Neural progenitor cell (in vitro differentiated cells): ENCODE measurements at regions not wholly inside any gene's neighbourhood (a gene's known extent, or its start where the extent isn't known, plus 50 kb on each side); places are given as distances from the start of the nearest gene placed in this dataset.

Source experiments
- DNase-seq: peaks from one replicate; pipeline ENCODE4 v3.0.0-alpha.2; 2016; ENCODE audit warnings: low spot score
- H2AFZ ChIP-seq: fragments of 200-600 bp; sonication (generic); replicated peaks from 2 replicates; pipeline ENCODE4 v1.6.1; 2016; ENCODE audit warnings: antibody characterized with exemption
- H3F3A ChIP-seq: fragments of 200-600 bp; sonication (generic); 2 replicates; pipeline ENCODE4 v1.6.1; 2016; ENCODE audit warnings: antibody characterized with exemption, low read depth
- H3K27ac ChIP-seq: fragments of 200-600 bp; sonication (generic); 2 replicates; pipeline ENCODE4 v1.5.1; 2016; ENCODE audit warnings: mild to moderate bottlenecking
- H3K27me3 ChIP-seq: fragments of 200-600 bp; sonication (generic); 2 replicates; pipeline ENCODE4 v1.6.1; 2016; ENCODE audit warnings: mild to moderate bottlenecking, moderate library complexity
- H3K36me3 ChIP-seq: fragments of 200-600 bp; sonication (generic); 2 replicates; pipeline ENCODE4 v1.5.1; 2016
- H3K4me1 ChIP-seq: fragments of 200-600 bp; sonication (generic); 2 replicates; pipeline ENCODE4 v1.6.1; 2016; ENCODE audit warnings: mixed run types
- H3K4me2 ChIP-seq: fragments of 200-600 bp; sonication (generic); 2 replicates; pipeline ENCODE4 v1.6.1; 2016
- H3K4me3 ChIP-seq: fragments of 200-600 bp; sonication (generic); 2 replicates; pipeline ENCODE4 v1.5.1; 2016
- H3K79me2 ChIP-seq: fragments of 200-600 bp; sonication (generic); 2 replicates; pipeline ENCODE4 v1.6.1; 2016; ENCODE audit warnings: low read depth
- H3K9ac ChIP-seq: fragments of 200-600 bp; sonication (generic); 2 replicates; pipeline ENCODE4 v1.6.1; 2016
- H3K9me3 ChIP-seq: fragments of 200-600 bp; sonication (generic); 2 replicates; pipeline ENCODE4 v1.5.1; 2016; ENCODE audit warnings: low read depth
- H4K20me1 ChIP-seq: fragments of 200-600 bp; sonication (generic); 2 replicates; pipeline ENCODE4 v1.6.1; 2016; ENCODE audit warnings: low read depth
- H3K27ac Mint-ChIP-seq: 3 replicates; pipeline ENCODE4 v1.8.0; 2021; ENCODE audit warnings: mixed read lengths
- H3K27me3 Mint-ChIP-seq: 2 replicates; pipeline ENCODE4 v1.8.0; 2022; ENCODE audit warnings: low read depth, mild to moderate bottlenecking, inconsistent platforms, moderate library complexity, mixed read lengths; ENCODE audit not compliant: insufficient read depth
- H3K36me3 Mint-ChIP-seq: 3 replicates; pipeline ENCODE4 v1.8.0; 2021; ENCODE audit warnings: mixed read lengths
- H3K4me1 Mint-ChIP-seq: 3 replicates; pipeline ENCODE4 v1.8.0; 2021; ENCODE audit warnings: mixed read lengths
- H3K4me3 Mint-ChIP-seq: 3 replicates; pipeline ENCODE4 v1.8.0; 2021; ENCODE audit warnings: mild to moderate bottlenecking, moderate library complexity, mixed read lengths
- H3K9me3 Mint-ChIP-seq: 3 replicates; pipeline ENCODE4 v1.8.0; 2020; ENCODE audit warnings: mixed read lengths
- EZH2 ChIP-seq: fragments of 200-600 bp; sonication (generic); IDR thresholded peaks from 2 replicates; pipeline ENCODE4 v1.6.1; 2017; ENCODE audit warnings: antibody characterized with exemption, mild to moderate bottlenecking, moderate library complexity
- EZH2phosphoT487 ChIP-seq: fragments of 200-600 bp; sonication (generic); IDR thresholded peaks from 2 replicates; pipeline ENCODE4 v1.6.1; 2017; ENCODE audit warnings: antibody characterized with exemption
- TF ChIP-seq, protein P1 (sequence below): fragments of 200-600 bp; sonication (generic); IDR thresholded peaks from 2 replicates; pipeline ENCODE4 v1.5.1; 2017; ENCODE audit warnings: antibody characterized with exemption, mild to moderate bottlenecking

DNA sequence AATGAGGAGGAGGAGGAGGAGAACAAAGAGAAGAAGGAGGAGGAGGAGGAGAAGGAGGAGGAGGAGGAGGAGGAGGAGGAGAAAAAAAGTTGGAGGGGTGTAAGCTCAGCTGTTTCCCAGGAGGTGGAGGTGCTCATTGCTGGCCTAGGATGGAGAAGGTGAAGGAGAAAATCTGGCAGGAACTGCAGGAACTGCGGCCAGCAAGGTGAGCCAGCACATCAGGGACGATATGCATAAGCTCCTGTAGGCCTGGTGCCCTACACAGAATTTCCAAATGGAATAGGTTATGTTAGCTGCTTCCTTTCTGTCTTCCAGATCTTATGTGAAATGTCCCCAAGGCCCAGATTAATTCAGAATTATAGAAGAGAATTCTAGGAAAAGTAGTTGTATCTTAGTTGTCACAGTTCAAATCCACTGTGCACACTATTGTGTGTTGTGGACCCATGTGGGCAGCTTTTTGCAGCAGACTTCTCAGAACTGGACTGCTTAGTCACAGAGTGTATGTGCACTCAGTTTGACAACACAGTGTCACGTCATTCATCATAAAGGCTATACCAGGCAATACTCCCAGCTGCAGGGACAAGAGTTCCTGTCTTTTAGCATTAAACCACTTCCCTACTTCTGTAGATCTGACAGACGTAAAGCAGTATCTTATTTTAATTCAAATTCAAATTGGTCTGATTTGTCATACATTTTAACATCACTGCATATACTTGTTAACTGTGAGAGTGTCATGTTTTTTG is 303.7 kb downstream of the HLX start:
- no peak overlapping the region for H3K9ac ChIP-seq
- H3K27ac ChIP-seq, result no peak overlapping the region
- no peaks in the 10 kb centered on the region for H3K36me3 Mint-ChIP-seq
- no peak overlapping the region for H3K4me3 Mint-ChIP-seq
- no peak for TF ChIP-seq EZH2phosphoT487
- no peak for TF ChIP-seq EZH2
- TF ChIP-seq, protein P1, sequence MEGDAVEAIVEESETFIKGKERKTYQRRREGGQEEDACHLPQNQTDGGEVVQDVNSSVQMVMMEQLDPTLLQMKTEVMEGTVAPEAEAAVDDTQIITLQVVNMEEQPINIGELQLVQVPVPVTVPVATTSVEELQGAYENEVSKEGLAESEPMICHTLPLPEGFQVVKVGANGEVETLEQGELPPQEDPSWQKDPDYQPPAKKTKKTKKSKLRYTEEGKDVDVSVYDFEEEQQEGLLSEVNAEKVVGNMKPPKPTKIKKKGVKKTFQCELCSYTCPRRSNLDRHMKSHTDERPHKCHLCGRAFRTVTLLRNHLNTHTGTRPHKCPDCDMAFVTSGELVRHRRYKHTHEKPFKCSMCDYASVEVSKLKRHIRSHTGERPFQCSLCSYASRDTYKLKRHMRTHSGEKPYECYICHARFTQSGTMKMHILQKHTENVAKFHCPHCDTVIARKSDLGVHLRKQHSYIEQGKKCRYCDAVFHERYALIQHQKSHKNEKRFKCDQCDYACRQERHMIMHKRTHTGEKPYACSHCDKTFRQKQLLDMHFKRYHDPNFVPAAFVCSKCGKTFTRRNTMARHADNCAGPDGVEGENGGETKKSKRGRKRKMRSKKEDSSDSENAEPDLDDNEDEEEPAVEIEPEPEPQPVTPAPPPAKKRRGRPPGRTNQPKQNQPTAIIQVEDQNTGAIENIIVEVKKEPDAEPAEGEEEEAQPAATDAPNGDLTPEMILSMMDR, result no peak
- H3K79me2 ChIP-seq, result no peaks in the 10 kb centered on the region
- no peak overlapping the region for H3K27ac Mint-ChIP-seq
- H3K4me3 ChIP-seq, result no peak overlapping the region
- no peak for DNase-seq
- H3F3A ChIP-seq, result no peaks in the 10 kb centered on the region
- no peak overlapping the region for H3K4me2 ChIP-seq
- H3K9me3 Mint-ChIP-seq, result no peaks in the 10 kb centered on the region
- H3K36me3 ChIP-seq, result no peaks in the 10 kb centered on the region
- no peak overlapping the region for H2AFZ ChIP-seq
- H3K9me3 ChIP-seq, result no peaks in the 10 kb centered on the region
- H3K27me3 Mint-ChIP-seq, result no peaks in the 10 kb centered on the region
- H3K27me3 ChIP-seq, result no peaks in the 10 kb centered on the region
- no peaks in the 10 kb centered on the region for H3K4me1 Mint-ChIP-seq
- H4K20me1 ChIP-seq, result no peaks in the 10 kb centered on the region
- no peaks in the 10 kb centered on the region for H3K4me1 ChIP-seq

DNA sequence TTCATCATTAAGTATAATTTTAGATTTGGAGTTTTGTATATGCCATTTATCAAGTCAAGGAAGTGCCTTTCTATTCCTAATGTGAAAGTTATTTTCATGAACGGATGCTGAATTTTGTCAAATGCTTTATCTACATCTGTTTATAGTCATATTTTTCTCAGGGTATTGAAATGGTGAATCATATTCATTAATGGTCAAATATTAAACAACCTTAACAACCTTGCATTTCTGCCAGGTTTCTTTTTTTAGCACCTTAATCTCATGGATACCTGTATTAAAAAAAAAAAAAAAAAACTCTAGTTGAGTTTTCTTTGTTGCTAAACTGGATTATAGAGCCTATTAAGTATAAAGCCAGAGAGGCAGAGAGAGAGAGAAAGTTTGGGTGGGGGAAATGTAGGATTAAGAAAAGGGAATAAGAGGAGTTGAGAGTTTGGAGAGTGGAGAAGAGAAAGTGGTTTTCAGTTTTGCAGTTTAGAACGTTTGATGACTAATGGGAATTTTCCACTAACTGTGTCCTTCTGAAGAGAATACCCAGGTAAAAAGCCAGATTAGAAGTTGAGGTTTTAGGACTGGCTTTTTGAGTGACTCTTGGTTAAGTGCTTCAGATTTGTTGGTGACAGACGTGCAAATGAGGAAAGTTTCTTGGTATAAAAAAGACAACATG is 305.0 kb downstream of the HLX start:
- H3K27me3 ChIP-seq, result no peaks in the 10 kb centered on the region
- H3K4me1 Mint-ChIP-seq, result no peaks in the 10 kb centered on the region
- no peaks in the 10 kb centered on the region for H4K20me1 ChIP-seq
- DNase-seq, result no peak
- H3K4me3 ChIP-seq, result no peak overlapping the region
- no peak overlapping the region for H3K4me3 Mint-ChIP-seq
- H3K36me3 Mint-ChIP-seq, result no peaks in the 10 kb centered on the region
- H3F3A ChIP-seq, result no peaks in the 10 kb centered on the region
- no peak overlapping the region for H3K27ac ChIP-seq
- H3K4me2 ChIP-seq, result no peak overlapping the region
- no peaks in the 10 kb centered on the region for H3K9me3 ChIP-seq
- H3K9ac ChIP-seq, result no peak overlapping the region
- no peaks in the 10 kb centered on the region for H3K4me1 ChIP-seq
- no peaks in the 10 kb centered on the region for H3K36me3 ChIP-seq
- H3K27ac Mint-ChIP-seq, result no peak overlapping the region
- TF ChIP-seq EZH2phosphoT487 (no peak), EZH2 (no peak)
- TF ChIP-seq, protein P1, result no peak
- no peaks in the 10 kb centered on the region for H3K79me2 ChIP-seq
- H2AFZ ChIP-seq, result no peak overlapping the region
- no peaks in the 10 kb centered on the region for H3K27me3 Mint-ChIP-seq
- no peaks in the 10 kb centered on the region for H3K9me3 Mint-ChIP-seq

DNA sequence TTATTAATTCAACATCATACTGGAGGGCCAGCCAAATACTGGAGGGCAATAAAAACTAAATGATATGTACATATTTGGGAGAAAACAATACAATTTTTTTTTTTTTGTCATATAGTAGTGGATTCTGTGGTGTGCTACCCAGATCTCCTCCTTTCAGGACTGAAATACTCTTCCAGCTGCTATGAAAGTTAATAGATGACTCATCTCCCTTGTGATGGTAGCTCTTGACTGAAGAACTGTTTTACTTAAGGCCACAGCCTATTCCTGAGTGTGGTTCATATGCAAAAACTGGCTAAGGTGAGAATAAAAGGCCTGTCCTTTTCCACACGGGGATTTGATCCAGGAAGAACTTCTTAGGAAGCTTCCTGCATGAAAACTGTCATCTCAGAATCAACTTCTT is 307.9 kb downstream of the HLX start:
- no peaks in the 10 kb centered on the region for H3K9me3 ChIP-seq
- H3F3A ChIP-seq, result no peaks in the 10 kb centered on the region
- no peaks in the 10 kb centered on the region for H3K27me3 ChIP-seq
- H3K4me1 ChIP-seq, result no peaks in the 10 kb centered on the region
- H3K36me3 ChIP-seq, result no peaks in the 10 kb centered on the region
- Mint-ChIP-seq H3K4me1 (no peaks in the 10 kb centered on the region), H3K27ac (no peak overlapping the region), H3K4me3 (no peak overlapping the region), H3K36me3 (no peaks in the 10 kb centered on the region), H3K9me3 (no peaks in the 10 kb centered on the region), H3K27me3 (no peaks in the 10 kb centered on the region)
- no peak overlapping the region for H3K4me2 ChIP-seq
- H2AFZ ChIP-seq, result no peak overlapping the region
- no peak overlapping the region for H3K9ac ChIP-seq
- H3K27ac ChIP-seq, result no peak overlapping the region
- H4K20me1 ChIP-seq, result no peaks in the 10 kb centered on the region
- no peaks in the 10 kb centered on the region for H3K79me2 ChIP-seq
- no peak for DNase-seq
- TF ChIP-seq EZH2, result no peak
- TF ChIP-seq EZH2phosphoT487, result no peak
- TF ChIP-seq, protein P1, result no peak
- no peak overlapping the region for H3K4me3 ChIP-seq
